ENCODE measurements at regions not wholly inside any gene's neighbourhood (a gene's known extent, or its start where the extent isn't known, plus 50 kb on each side); places are given as distances from the start of the nearest gene placed in this dataset.
A peak's percentile ranks its signal among the peaks of the same experiment; 100 is the strongest.
"Not testable (repeated sequence)": the region's sequence is repeated elsewhere in the genome, so short reads cannot be mapped to it uniquely, and the experiment has no call there.

GRCh38 chr22:26922806-26923205, 265.4 kb downstream of the MIAT start:
- peak; percentile 11 for DNase-seq (ENCODE audit: low read depth)

GRCh38 chr22:26923531-26923930, 266.1 kb downstream of the MIAT start:
- no peak for DNase-seq (ENCODE audit: low read depth)

- no peak for DNase-seq (ENCODE audit: low read depth)
Measured at GRCh38 chr22:26927821-26928220, 270.4 kb downstream of the MIAT start.

- no peak for DNase-seq (ENCODE audit: low read depth)
Measured at GRCh38 chr22:26931471-26931870, 274.1 kb downstream of the MIAT start.

GRCh38 chr22:26933105-26933590, 275.8 kb downstream of the MIAT start:
- no peak for DNase-seq (ENCODE audit: low read depth)

- DNase-seq (ENCODE audit: low read depth): no peak
Measured at GRCh38 chr22:26937213-26937612, 279.8 kb downstream of the MIAT start.

- no peak for DNase-seq (ENCODE audit: low read depth)
Measured at GRCh38 chr22:26939466-26939865, 282.1 kb downstream of the MIAT start.

GRCh38 chr22:26941896-26942636, 284.7 kb downstream of the MIAT start:
- no peak for DNase-seq (ENCODE audit: low read depth)

- DNase-seq (ENCODE audit: low read depth): no peak
Measured at GRCh38 chr22:26942637-26942957, 285.2 kb downstream of the MIAT start.

GRCh38 chr22:26945565-26945964, 288.2 kb downstream of the MIAT start:
- DNase-seq (ENCODE audit: low read depth): no peak

GRCh38 chr22:26949193-26949592, 291.8 kb downstream of the MIAT start:
- peak; percentile 25 for DNase-seq (ENCODE audit: low read depth)

GRCh38 chr22:26951139-26951538, 293.8 kb downstream of the MIAT start:
- not testable (repeated sequence) for DNase-seq (ENCODE audit: low read depth)

GRCh38 chr22:26952004-26952403, 294.6 kb downstream of the MIAT start:
- no peak for DNase-seq (ENCODE audit: low read depth)

- DNase-seq (ENCODE audit: low read depth): no peak
Measured at GRCh38 chr22:26952451-26953011, 295.1 kb downstream of the MIAT start.

GRCh38 chr22:26953012-26953883, 295.9 kb downstream of the MIAT start:
- DNase-seq (ENCODE audit: low read depth): no peak

GRCh38 chr22:26956371-26956770, 299.0 kb downstream of the MIAT start:
- DNase-seq (ENCODE audit: low read depth): no peak

GRCh38 chr22:26957176-26957575, 299.8 kb downstream of the MIAT start:
- DNase-seq (ENCODE audit: low read depth): no peak

GRCh38 chr22:26957897-26958296, 300.5 kb downstream of the MIAT start:
- no peak for DNase-seq (ENCODE audit: low read depth)

- no peak for DNase-seq (ENCODE audit: low read depth)
Measured at GRCh38 chr22:26958378-26958777, 301.0 kb downstream of the MIAT start.

- no peak for DNase-seq (ENCODE audit: low read depth)
Measured at GRCh38 chr22:26964642-26965041, 307.3 kb downstream of the MIAT start.

GRCh38 chr22:26967282-26967681, 309.9 kb downstream of the MIAT start:
- no peak for DNase-seq (ENCODE audit: low read depth)

GRCh38 chr22:26968859-26969523, 311.6 kb downstream of the MIAT start:
- peak; percentile 86 for DNase-seq (ENCODE audit: low read depth)

Data from Daoy (cell line).